AG09309 (cell line): ENCODE measurements at regions not wholly inside any gene's neighbourhood (a gene's known extent, or its start where the extent isn't known, plus 50 kb on each side); places are given as distances from the start of the nearest gene placed in this dataset.

Source experiments
- DNase-seq: peaks from one replicate; pipeline ENCODE4 v3.0.0-alpha.2; 2010; ENCODE audit warnings: low read depth
- H3K4me3 ChIP-seq: 2 replicates; pipeline ENCODE4 v1.5.1; 2011; ENCODE audit warnings: mild to moderate bottlenecking, low read depth, low read length, moderate library complexity; ENCODE audit not compliant: control insufficient read depth
- CTCF ChIP-seq: IDR thresholded peaks from 2 replicates; pipeline ENCODE4 v1.5.1; 2011; ENCODE audit warnings: mild to moderate bottlenecking, low read depth, low read length, inconsistent platforms; ENCODE audit not compliant: insufficient read depth, control insufficient read depth; ENCODE audit errors: missing control alignments

DNA sequence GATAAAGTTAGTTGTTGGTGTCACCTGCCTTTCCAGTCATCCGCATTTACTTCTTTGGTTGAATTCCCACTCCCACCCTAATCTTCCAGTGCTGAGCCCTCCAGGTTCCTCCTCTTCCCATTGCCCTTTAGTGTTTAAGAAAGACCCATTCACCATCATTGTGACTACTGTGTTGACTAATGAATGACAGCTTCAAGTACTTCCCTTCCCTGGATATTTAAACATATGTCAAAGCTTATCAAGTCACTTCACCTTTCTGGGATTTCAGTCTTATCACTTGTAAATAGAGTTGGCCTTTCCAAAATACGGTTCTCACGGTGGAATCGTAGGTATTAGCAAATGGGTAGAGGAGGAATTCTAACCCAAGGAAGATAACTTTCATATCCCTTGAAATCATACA lies 201.6 kb upstream of the SVIL start:
- no peak for TF ChIP-seq CTCF
- DNase-seq: no peak

DNA sequence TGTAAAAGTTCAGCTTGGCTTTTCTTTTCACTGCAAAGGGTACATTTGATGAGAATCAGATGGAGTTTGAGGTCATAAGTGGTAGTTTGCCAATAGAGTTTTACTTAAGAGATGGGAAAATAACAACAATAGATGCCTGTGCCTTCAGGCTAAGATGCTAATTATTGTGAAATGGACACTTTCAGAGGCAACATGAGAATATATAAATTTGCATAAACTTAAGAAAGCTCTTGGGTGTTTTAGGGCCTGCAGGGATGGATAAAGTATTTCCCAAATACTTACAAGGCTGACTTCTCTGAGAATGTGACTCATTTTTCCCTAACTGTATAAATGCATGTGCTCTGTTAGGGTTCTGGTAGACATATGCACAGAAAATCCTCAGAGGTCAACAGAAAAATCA lies 200.3 kb upstream of the SVIL start:
- no peak for DNase-seq
- no peak for TF ChIP-seq CTCF
- H3K4me3 ChIP-seq: no peak overlapping the region

More for the DNA sequence above, 201.6 kb upstream of the SVIL start:
- no peak overlapping the region for H3K4me3 ChIP-seq

GRCh38 chr10:29830531-29831512 lies 196.1 kb upstream of the SVIL start:
- no peak overlapping the region for H3K4me3 ChIP-seq
- TF ChIP-seq CTCF: no peak
- no peak for DNase-seq

- H3K4me3 ChIP-seq: no peak overlapping the region
- no peak for TF ChIP-seq CTCF
- DNase-seq: no peak
Measured at GRCh38 chr10:29829776-29830175, 195.0 kb upstream of the SVIL start.

DNA sequence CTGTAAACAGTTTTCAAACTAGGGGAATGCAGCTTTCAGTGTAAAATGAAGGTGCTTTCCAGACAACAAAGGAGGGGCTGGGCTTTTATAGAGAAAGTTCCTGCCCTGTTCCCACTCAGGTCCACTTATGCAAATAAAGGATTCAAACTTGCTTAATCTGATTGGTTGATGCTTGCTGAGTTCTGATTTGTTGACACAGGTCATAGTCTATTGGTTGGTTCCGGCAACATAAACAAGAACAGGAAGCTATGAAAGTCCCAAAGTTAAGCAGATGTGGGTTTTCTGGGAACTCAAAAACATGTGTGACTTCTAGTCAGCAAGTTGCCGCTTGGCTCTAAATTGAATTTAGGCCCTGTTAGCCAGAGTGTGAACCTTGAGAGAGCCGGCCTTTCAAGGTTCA lies 194.2 kb upstream of the SVIL start:
- no peak for TF ChIP-seq CTCF
- H3K4me3 ChIP-seq: no peak overlapping the region
- no peak for DNase-seq

DNA sequence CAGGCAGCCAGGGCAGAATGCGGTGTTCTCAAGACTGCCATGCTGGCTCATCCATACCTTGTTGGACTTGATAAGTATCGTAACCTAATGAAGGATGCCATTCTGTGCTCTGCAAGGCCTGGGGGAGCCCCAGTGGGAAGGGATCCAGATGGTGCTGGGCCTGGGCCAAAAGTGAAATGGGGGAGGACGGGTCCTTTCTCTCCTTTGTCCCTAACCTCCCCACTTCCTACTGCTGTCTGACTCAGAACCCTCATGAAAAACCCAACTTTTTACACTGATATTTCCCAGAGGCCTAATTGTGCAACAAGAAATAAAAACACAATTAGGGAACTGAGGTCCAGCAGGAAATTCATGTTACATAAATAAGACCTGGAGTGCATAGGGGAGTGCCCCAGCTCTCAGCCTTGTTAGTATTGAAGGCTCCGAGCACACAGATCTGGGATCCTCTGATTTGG lies 193.7 kb upstream of the SVIL start:
- DNase-seq: no peak
- no peak overlapping the region for H3K4me3 ChIP-seq
- no peak for TF ChIP-seq CTCF
